Endothelial cell of umbilical vein (primary cell): ENCODE measurements at regions not wholly inside any gene's neighbourhood (a gene's known extent, or its start where the extent isn't known, plus 50 kb on each side); places are given as distances from the start of the nearest gene placed in this dataset.

ENCODE experiments used
- EZH2 ChIP-seq: IDR thresholded peaks from 2 replicates; pipeline ENCODE4 v1.6.1; 2012; ENCODE audit warnings: borderline replicate concordance, low read depth, mild to moderate bottlenecking, moderate library complexity, low read length, inconsistent platforms; ENCODE audit not compliant: severe bottlenecking
- GATA2 ChIP-seq: IDR thresholded peaks from 2 replicates; pipeline ENCODE4 v1.7.0; 2011; ENCODE audit warnings: low read depth, mild to moderate bottlenecking, moderate library complexity, mixed read lengths, low read length; ENCODE audit not compliant: insufficient read length, insufficient read depth
- MYC ChIP-seq: IDR thresholded peaks from one replicate; pipeline ENCODE4 v1.6.1; 2011; ENCODE audit warnings: mild to moderate bottlenecking, low read depth, low read length
- POLR2A ChIP-seq: IDR thresholded peaks from 2 replicates; pipeline ENCODE4 v1.6.1; 2012; ENCODE audit warnings: low read depth, mild to moderate bottlenecking, control low read depth, low read length
- POLR2AphosphoS5 ChIP-seq: IDR thresholded peaks from 2 replicates; pipeline ENCODE4 v1.6.1; 2012; ENCODE audit warnings: low read depth, mild to moderate bottlenecking, control low read depth, low read length, moderate library complexity; ENCODE audit not compliant: insufficient read depth
- TF ChIP-seq, protein P1 (sequence below), 2 donors: IDR thresholded peaks; 1 replicate in 1 of 2; 2 replicates in 1 of 2; pipeline ENCODE4 v1.5.1; 2011; ENCODE audit warnings: low read length in 2 of 2, mild to moderate bottlenecking in 2 of 2, moderate library complexity in 2 of 2, control low read depth in 1 of 2, inconsistent platforms in 1 of 2, low read depth in 1 of 2; ENCODE audit not compliant: insufficient read depth in 1 of 2; ENCODE audit errors: extremely low read depth in 1 of 2

DNA sequence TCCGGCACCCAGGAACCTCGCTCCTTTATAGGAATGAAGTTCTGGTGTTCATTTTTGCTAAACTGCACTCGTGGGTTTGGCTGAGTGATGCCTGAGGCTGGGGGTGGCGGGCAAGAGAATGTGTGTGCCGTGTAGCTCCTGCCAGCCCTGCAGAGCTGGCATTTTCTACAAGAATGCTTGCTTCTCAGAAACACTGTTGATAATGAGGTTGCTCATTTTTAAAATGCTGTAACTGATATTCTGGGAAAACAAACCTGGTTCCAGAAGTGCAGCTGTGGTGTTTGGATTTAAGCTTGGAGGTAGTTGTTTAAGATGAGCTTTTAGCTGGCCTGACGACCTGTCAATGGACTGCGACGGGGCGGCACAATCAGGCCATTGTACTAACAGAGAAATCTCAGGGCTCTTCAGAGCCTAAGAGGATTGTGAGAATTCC is 511.9 kb upstream of the TNP1 start:
- TF ChIP-seq EZH2 (no peak), MYC (no peak), POLR2A (no peak), POLR2AphosphoS5 (no peak), GATA2 (no peak)
- TF ChIP-seq, protein P1, sequence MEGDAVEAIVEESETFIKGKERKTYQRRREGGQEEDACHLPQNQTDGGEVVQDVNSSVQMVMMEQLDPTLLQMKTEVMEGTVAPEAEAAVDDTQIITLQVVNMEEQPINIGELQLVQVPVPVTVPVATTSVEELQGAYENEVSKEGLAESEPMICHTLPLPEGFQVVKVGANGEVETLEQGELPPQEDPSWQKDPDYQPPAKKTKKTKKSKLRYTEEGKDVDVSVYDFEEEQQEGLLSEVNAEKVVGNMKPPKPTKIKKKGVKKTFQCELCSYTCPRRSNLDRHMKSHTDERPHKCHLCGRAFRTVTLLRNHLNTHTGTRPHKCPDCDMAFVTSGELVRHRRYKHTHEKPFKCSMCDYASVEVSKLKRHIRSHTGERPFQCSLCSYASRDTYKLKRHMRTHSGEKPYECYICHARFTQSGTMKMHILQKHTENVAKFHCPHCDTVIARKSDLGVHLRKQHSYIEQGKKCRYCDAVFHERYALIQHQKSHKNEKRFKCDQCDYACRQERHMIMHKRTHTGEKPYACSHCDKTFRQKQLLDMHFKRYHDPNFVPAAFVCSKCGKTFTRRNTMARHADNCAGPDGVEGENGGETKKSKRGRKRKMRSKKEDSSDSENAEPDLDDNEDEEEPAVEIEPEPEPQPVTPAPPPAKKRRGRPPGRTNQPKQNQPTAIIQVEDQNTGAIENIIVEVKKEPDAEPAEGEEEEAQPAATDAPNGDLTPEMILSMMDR (IDR thresholded peaks at IDR 0.05; ENCODE audit: extremely low read depth in 1 of 2, insufficient read depth in 1 of 2, low read depth in 1 of 2, low read length in 2 of 2): no peak
